Iris pigment epithelial cell (primary cell): ENCODE measurements at regions not wholly inside any gene's neighbourhood (a gene's known extent, or its start where the extent isn't known, plus 50 kb on each side); places are given as distances from the start of the nearest gene placed in this dataset.
A peak's percentile ranks its signal among the peaks of the same experiment; 100 is the strongest.

Experiments
- DNase-seq: peaks from one replicate; pipeline ENCODE4 v3.0.0-alpha.2; 2011; ENCODE audit warnings: low read depth

GRCh38 chr15:70505936-70506912, 257.1 kb downstream of the UACA start:
- no peak for DNase-seq

GRCh38 chr15:70505411-70505919, 257.9 kb downstream of the UACA start:
- peak; percentile 91 for DNase-seq

GRCh38 chr15:70504988-70505387, 258.4 kb downstream of the UACA start:
- DNase-seq, result no peak

- DNase-seq, result peak; percentile 61
Observed at GRCh38 chr15:70504299-70504951, 258.9 kb downstream of the UACA start.

GRCh38 chr15:70503798-70504298, 259.5 kb downstream of the UACA start:
- DNase-seq, result no peak

GRCh38 chr15:70503073-70503745, 260.1 kb downstream of the UACA start:
- no peak for DNase-seq

- no peak for DNase-seq
Observed at GRCh38 chr15:70502529-70502928, 260.8 kb downstream of the UACA start.

GRCh38 chr15:70501849-70502248, 261.5 kb downstream of the UACA start:
- no peak for DNase-seq

- DNase-seq, result no peak
Observed at GRCh38 chr15:70501121-70501727, 262.1 kb downstream of the UACA start.

- DNase-seq, result no peak
Observed at GRCh38 chr15:70499791-70500190, 263.6 kb downstream of the UACA start.

- DNase-seq, result no peak
Observed at GRCh38 chr15:70498096-70498626, 265.2 kb downstream of the UACA start.

- no peak for DNase-seq
Observed at GRCh38 chr15:70497661-70498060, 265.7 kb downstream of the UACA start.

GRCh38 chr15:70495991-70496599, 267.3 kb downstream of the UACA start:
- no peak for DNase-seq

GRCh38 chr15:70494852-70495571, 268.3 kb downstream of the UACA start:
- peak; percentile 99 for DNase-seq

- no peak for DNase-seq
Observed at GRCh38 chr15:70494517-70494851, 268.9 kb downstream of the UACA start.

- DNase-seq, result peak; percentile 61
Observed at GRCh38 chr15:70493787-70494516, 269.4 kb downstream of the UACA start.

- DNase-seq, result no peak
Observed at GRCh38 chr15:70493376-70493775, 270.0 kb downstream of the UACA start.

- peak; percentile 94 for DNase-seq
Observed at GRCh38 chr15:70492240-70493177, 270.8 kb downstream of the UACA start.

- DNase-seq, result no peak
Observed at GRCh38 chr15:70491641-70492040, 271.7 kb downstream of the UACA start.
